Psoas muscle (tissue), 7 donors: ENCODE measurements at regions not wholly inside any gene's neighbourhood (a gene's known extent, or its start where the extent isn't known, plus 50 kb on each side); places are given as distances from the start of the nearest gene placed in this dataset.

Experiments used
- ATAC-seq, 4 donors: fragments of 200-7000 bp; cut with Tn5 transposase; one replicate each; pipeline ENCODE4 v1.9.1; 2020; ENCODE audit warnings: moderate library complexity in 3 of 4, mild to moderate bottlenecking in 2 of 4
- DNase-seq, 2 donors: peaks; one replicate each; pipeline ENCODE4 v3.0.0-alpha.2; 2020
- H3K27ac ChIP-seq: fragments of 200-600 bp; one replicate; pipeline ENCODE4 v1.8.0; 2022
- H3K27me3 ChIP-seq, 3 donors: fragments of 200-600 bp in 1 of 3; one replicate each; pipeline versions ENCODE4 v1.6.1 to v1.8.0; 2013 to 2022; ENCODE audit warnings: low read length in 2 of 3, mild to moderate bottlenecking in 2 of 3, moderate library complexity in 1 of 3; ENCODE audit not compliant: insufficient read depth in 3 of 3
- H3K36me3 ChIP-seq, 2 donors: fragments of 200-600 bp in 1 of 2; one replicate each; pipeline versions ENCODE4 v1.6.1 to v1.8.0; 2013 to 2022; ENCODE audit warnings: low read depth in 1 of 2, mild to moderate bottlenecking in 1 of 2, moderate library complexity in 1 of 2; ENCODE audit not compliant: insufficient read depth in 1 of 2
- H3K4me1 ChIP-seq: fragments of 200-600 bp; one replicate; pipeline ENCODE4 v1.8.0; 2022
- H3K4me3 ChIP-seq: fragments of 200-600 bp; one replicate; pipeline ENCODE4 v1.8.0; 2022; ENCODE audit warnings: mild to moderate bottlenecking
- H3K9me3 ChIP-seq: fragments of 200-600 bp; one replicate; pipeline ENCODE4 v1.8.0; 2022
- CTCF ChIP-seq: fragments of 200-600 bp; IDR thresholded peaks from one replicate; pipeline ENCODE4 v1.8.0; 2022; ENCODE audit warnings: antibody characterized with exemption
- WGBS, 3 donors: extraction: QIAGEN DNeasy Blood & Tissue Kit; methylation state at CpG; one replicate each; pipeline versions ENCODE4 v1.1.6 to v1.1.7; 2013; 5-methylcytosine and 5-hydroxymethylcytosine counted together
- intact Hi-C, 2 donors: fragments of 100-400 bp; cut with DNase I; formaldehyde crosslinking; loops; one replicate each; pipeline versions ENCODE4 v1.11.0 to v1.14.2; 2022
- donor health status: healthy with polysubstance abuse.
- donor health status: DM: no; HTN: no; CAD: no; lungs with moderate emphysema.
- donor health status: Bipolar disorder and iron deficiency.
- donor health status: healthy.
- donor health status: DM: yes; HTN: yes; CAD: no.
- donor health status: DM: no; HTN: no; CAD: no.
- donor health status: DM: yes; HTN: yes; CAD: no.

GRCh38 chr2:237269138-237269875 is 144.7 kb downstream of the COL6A3 start:
- Histone ChIP-seq H3K4me3 (no peak overlapping the region), H3K27me3 (no peaks in the 10 kb centered on the region), H3K36me3 (no peaks in the 10 kb centered on the region), H3K9me3 (no peaks in the 10 kb centered on the region), H3K27ac (no peak overlapping the region), H3K4me1 (no peaks in the 10 kb centered on the region)
- no peak for ATAC-seq
- no peak for TF ChIP-seq CTCF
- intact Hi-C loops: no loop called here
- 91 to 95% (median 95%) methylated on average over 8 of the region's 8 CpGs for WGBS, 3 donors
- DNase-seq: no peak

- no peaks in the 10 kb centered on the region for H3K36me3 ChIP-seq
- 69 to 79% (median 78%) methylated on average over 3 of the region's 3 CpGs for WGBS, 3 donors
- no peak for TF ChIP-seq CTCF
- H3K9me3 ChIP-seq: no peaks in the 10 kb centered on the region
- DNase-seq: no peak
- intact Hi-C loops: no loop called here
- no peaks in the 10 kb centered on the region for H3K4me1 ChIP-seq
- H3K27me3 ChIP-seq: no peaks in the 10 kb centered on the region
- no peak overlapping the region for H3K27ac ChIP-seq
- no peak overlapping the region for H3K4me3 ChIP-seq
- no peak for ATAC-seq
Observed at GRCh38 chr2:237270520-237270919, 143.4 kb downstream of the COL6A3 start.

GRCh38 chr2:237271698-237272652 is 142.0 kb downstream of the COL6A3 start:
- DNase-seq (no peak), ATAC-seq (no peak)
- 86 to 93% (median 89%) methylated on average over 6 of the region's 6 CpGs for whole genome bisulfite sequencing, 3 donors
- H3K4me3 ChIP-seq: no peak overlapping the region
- H3K9me3 ChIP-seq: no peaks in the 10 kb centered on the region
- no peak overlapping the region for H3K27ac ChIP-seq
- H3K27me3 ChIP-seq: no peaks in the 10 kb centered on the region
- TF ChIP-seq CTCF: no peak
- intact Hi-C loops: no loop called here
- no peaks in the 10 kb centered on the region for H3K36me3 ChIP-seq
- H3K4me1 ChIP-seq: no peaks in the 10 kb centered on the region
